ENCODE measurements at regions not wholly inside any gene's neighbourhood (a gene's known extent, or its start where the extent isn't known, plus 50 kb on each side); places are given as distances from the start of the nearest gene placed in this dataset.

DNA sequence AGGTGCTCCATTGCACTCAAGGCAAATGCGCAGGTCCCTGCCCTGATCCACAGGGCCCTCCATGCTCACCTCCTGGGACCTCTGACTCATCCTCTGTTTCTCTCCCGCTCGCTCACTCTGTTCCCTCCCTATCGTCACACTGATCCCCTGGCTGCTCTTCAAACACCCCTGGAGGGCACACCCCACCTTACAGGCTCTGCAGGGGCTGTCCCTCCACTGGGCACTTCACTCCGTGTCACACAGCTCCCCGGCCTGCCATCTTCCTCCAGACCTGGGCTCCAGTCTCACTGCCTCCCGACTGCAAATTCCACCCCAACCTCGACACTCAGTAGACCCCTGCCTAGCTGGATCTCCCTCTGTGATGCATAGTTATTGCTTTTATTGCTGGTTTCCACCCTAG, 91.5 kb upstream of the PRDM11 start:
- TF ChIP-seq, protein P1, sequence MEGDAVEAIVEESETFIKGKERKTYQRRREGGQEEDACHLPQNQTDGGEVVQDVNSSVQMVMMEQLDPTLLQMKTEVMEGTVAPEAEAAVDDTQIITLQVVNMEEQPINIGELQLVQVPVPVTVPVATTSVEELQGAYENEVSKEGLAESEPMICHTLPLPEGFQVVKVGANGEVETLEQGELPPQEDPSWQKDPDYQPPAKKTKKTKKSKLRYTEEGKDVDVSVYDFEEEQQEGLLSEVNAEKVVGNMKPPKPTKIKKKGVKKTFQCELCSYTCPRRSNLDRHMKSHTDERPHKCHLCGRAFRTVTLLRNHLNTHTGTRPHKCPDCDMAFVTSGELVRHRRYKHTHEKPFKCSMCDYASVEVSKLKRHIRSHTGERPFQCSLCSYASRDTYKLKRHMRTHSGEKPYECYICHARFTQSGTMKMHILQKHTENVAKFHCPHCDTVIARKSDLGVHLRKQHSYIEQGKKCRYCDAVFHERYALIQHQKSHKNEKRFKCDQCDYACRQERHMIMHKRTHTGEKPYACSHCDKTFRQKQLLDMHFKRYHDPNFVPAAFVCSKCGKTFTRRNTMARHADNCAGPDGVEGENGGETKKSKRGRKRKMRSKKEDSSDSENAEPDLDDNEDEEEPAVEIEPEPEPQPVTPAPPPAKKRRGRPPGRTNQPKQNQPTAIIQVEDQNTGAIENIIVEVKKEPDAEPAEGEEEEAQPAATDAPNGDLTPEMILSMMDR (IDR thresholded peaks at IDR 0.05) = no peak
- no peak for TF ChIP-seq POLR2A (IDR thresholded peaks at IDR 0.05)
